Right renal pelvis (tissue), 4 donors: ENCODE measurements at regions not wholly inside any gene's neighbourhood (a gene's known extent, or its start where the extent isn't known, plus 50 kb on each side); places are given as distances from the start of the nearest gene placed in this dataset.

ENCODE experiments used
- DNase-seq, 4 donors: peaks; one replicate each; pipeline ENCODE4 v3.0.0-alpha.2; 2013; ENCODE audit warnings: low read depth in 4 of 4, low spot score in 3 of 4, missing footprints in 1 of 4

- DNase-seq: no peak
Observed at GRCh38 chr11:109338131-109338530, 83.9 kb upstream of the C11orf87 start.

DNA sequence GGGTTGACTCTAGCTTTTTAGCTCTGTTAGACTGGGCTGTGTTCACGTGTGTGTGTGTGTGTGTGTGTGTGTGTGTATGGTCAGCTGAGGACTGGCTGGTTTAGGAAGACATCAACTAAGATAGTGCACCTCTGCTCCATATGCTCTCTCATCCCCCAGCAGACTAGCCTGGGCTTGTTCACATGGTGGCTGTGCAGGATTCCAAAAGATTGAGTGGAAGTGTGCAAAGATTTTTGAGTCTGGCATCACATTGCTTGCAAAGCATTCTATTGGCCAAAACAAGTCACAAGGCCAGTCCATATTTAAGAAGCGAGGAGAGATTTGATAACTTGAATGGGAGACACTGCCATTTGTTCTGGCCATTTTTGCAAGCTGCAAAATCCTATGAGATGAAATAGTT is 79.7 kb upstream of the C11orf87 start:
- DNase-seq: no peak

- no peak for DNase-seq
Observed at GRCh38 chr11:109343242-109343641, 78.7 kb upstream of the C11orf87 start.

- no peak for DNase-seq
Observed at GRCh38 chr11:109347304-109347703, 74.7 kb upstream of the C11orf87 start.

GRCh38 chr11:109349276-109350080 is 72.5 kb upstream of the C11orf87 start:
- peak in 2 of 4 donors; percentile 22 to 28 for DNase-seq

DNA sequence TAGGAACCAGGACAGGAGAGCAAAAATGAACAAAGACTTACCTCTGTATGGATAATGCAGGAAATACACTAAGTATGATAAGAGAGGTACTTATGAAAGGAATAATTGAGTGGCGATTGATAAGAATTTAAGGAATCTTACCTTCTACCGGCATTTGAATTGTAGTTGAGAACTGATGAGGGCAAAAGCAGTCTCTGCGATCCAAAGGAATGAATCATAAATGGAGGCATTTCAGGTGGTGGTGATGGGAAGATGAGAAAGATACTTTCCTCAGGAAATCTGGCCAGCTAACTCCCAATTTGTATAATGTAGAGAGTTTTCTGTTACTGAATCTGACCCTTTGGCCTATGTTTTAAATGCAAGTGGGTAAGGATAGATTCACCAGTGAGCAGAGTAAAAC is 71.9 kb upstream of the C11orf87 start:
- DNase-seq: no peak

- DNase-seq: no peak
Observed at GRCh38 chr11:109362059-109362458, 59.9 kb upstream of the C11orf87 start.

GRCh38 chr11:109363682-109364081 is 58.3 kb upstream of the C11orf87 start:
- DNase-seq: no peak

DNA sequence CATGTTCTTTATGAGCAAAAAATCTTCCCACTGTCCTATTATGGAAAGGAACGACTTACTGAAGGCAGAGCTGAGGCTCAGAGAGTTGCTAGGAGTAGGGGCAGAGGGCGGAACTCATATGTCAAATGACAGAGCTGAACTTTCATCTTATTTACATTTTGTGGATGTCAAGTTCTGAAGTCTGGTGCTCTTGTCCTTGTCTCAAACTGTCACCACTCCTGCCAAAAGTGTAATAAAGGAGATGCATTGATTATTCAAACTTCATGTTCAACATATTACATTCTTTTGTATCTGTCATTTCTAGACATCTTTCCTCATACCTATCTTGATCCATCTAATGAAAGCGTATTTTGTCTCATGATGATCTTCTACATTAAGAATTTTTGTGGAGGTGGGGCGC is 57.1 kb upstream of the C11orf87 start:
- DNase-seq: no peak

GRCh38 chr11:109371444-109372176 is 50.4 kb upstream of the C11orf87 start:
- DNase-seq: no peak
